Large intestine (tissue), 3 donors: ENCODE measurements at regions not wholly inside any gene's neighbourhood (a gene's known extent, or its start where the extent isn't known, plus 50 kb on each side); places are given as distances from the start of the nearest gene placed in this dataset.

ENCODE experiments used
- DNase-seq, 2 donors: peaks; one replicate each; pipeline versions ENCODE4 v3.0.0 to v3.0.0-alpha.2; 2013
- H3K27ac ChIP-seq: one replicate; pipeline ENCODE4 v1.5.1; 2013; ENCODE audit warnings: low read length
- H3K27me3 ChIP-seq: 2 replicates; pipeline ENCODE4 v1.6.1; 2013; ENCODE audit warnings: low read length; ENCODE audit not compliant: control insufficient read depth, insufficient read depth
- H3K36me3 ChIP-seq: 2 replicates; pipeline ENCODE4 v1.6.1; 2013; ENCODE audit warnings: low read length; ENCODE audit not compliant: control insufficient read depth, insufficient read depth
- H3K4me1 ChIP-seq: one replicate; pipeline ENCODE4 v1.6.1; 2013; ENCODE audit warnings: low read length; ENCODE audit not compliant: control insufficient read depth, insufficient read depth
- H3K4me3 ChIP-seq: one replicate; pipeline ENCODE4 v1.5.1; 2013; ENCODE audit warnings: low read length
- H3K9me3 ChIP-seq: one replicate; pipeline ENCODE4 v1.6.1; 2013; ENCODE audit warnings: mild to moderate bottlenecking, low read depth, low read length, moderate library complexity; ENCODE audit not compliant: control insufficient read depth
- WGBS: methylation state at CpG from one replicate; pipeline ENCODE4 v1.1.5; 2013; ENCODE audit warnings: low lambda C conversion rate; ENCODE audit not compliant: insufficient coverage; 5-methylcytosine and 5-hydroxymethylcytosine counted together

DNA sequence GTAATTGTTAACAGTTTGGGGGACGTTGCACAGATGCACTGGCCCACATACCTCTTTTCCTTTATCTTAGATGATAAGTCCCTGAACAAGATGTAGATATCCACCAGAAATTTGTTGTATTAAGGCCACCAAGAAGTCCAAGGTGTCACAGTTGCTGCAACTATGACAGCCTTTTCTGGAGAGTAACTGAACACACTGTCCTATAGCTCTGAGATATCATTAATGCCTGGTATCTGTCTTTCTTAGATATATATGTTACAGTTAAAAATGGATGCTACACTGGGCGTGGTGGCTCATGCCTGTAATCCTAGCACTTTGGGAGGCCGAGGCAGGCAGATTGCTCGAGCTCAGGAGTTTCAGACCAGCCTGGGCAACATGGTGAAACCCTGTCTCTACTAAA is 77.8 kb upstream of the PRDX4 start:
- H3K4me3 ChIP-seq = no peak overlapping the region
- no peaks in the 10 kb centered on the region for H3K36me3 ChIP-seq
- H3K27me3 ChIP-seq = no peaks in the 10 kb centered on the region
- H3K4me1 ChIP-seq = no peaks in the 10 kb centered on the region
- no peaks in the 10 kb centered on the region for H3K9me3 ChIP-seq
- no CpG with 5 or more reads among the region's 4 CpGs for WGBS
- H3K27ac ChIP-seq = no peak overlapping the region
- DNase-seq = no peak

DNA sequence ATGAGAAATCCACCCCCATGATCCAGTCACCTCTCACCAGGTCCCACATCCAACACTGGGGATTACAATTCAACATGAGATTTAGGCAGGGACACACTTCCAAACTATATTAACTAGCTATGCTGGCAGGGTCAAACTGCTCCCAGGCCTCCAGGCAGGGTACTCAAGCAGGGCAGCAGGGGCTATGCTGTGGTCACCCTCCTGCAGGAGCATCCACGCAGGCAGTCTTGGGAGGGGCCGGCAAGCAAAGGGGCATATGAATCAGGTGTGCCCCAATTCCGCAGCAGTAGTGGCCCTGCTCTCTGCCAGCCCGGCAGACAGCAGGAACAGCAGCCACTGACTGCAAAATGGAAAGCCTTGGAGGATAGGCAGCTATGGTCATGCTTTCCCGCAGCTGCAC is 74.6 kb upstream of the PRDX4 start:
- no peaks in the 10 kb centered on the region for H3K9me3 ChIP-seq
- no CpG with 5 or more reads among the region's 5 CpGs for WGBS

DNA sequence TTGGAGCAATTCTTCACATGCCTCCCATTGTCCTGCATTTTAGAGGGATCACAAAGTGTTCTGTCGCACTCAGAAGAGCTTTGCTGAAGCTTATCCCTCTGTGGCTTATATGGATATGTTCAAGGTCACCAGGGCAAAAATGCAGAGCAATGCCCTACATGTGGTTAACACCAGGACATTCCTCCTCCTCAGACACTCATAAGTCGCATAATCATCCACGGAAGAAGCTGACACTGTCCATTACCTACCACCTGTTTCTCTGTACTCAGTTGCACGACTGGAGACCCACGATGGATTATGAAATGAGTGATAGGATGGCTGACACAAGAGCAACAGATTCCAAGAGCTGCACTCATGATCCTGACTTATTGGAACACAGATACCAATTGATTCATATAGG is 68.7 kb upstream of the PRDX4 start:
- no peak overlapping the region for H3K4me3 ChIP-seq
- no peaks in the 10 kb centered on the region for H3K9me3 ChIP-seq
- H3K36me3 ChIP-seq = no peaks in the 10 kb centered on the region
- H3K27me3 ChIP-seq = no peaks in the 10 kb centered on the region
- WGBS = no CpG with 5 or more reads among the region's 5 CpGs
- H3K27ac ChIP-seq = peak overlapping the region; percentile 49
- peak in 1 of 2 donors; percentile 4 for DNase-seq
- peaks cover 5% of the 10 kb centered on the region for H3K4me1 ChIP-seq

More for the DNA sequence above, 74.6 kb upstream of the PRDX4 start:
- Histone ChIP-seq H3K27me3 (no peaks in the 10 kb centered on the region), H3K4me1 (no peaks in the 10 kb centered on the region), H3K4me3 (no peak overlapping the region), H3K27ac (no peak overlapping the region), H3K36me3 (no peaks in the 10 kb centered on the region)
- no peak for DNase-seq

DNA sequence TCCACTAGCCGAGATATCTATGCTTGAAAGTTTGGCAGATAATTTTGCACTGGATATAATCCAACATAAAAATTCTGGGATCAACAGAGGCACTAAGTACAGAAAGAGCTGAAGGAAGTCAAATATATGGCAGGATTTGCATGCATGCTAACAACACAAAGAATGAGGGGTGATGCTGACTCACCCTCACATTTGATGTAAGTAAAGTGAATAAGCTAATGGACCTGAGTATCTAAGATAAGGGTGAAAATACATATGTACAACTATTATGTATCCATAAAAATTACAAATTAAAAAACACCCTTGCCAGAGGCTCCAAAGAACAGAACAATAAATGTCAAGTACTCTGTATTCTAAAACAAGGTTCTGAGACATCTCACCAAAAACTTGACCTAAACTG is 63.8 kb upstream of the PRDX4 start:
- no peaks in the 10 kb centered on the region for H3K27me3 ChIP-seq
- H3K4me3 ChIP-seq = no peak overlapping the region
- DNase-seq = no peak
- no CpG with 5 or more reads among the region's 1 CpG for whole genome bisulfite sequencing
- H3K4me1 ChIP-seq = no peaks in the 10 kb centered on the region
- no peaks in the 10 kb centered on the region for H3K9me3 ChIP-seq
- no peaks in the 10 kb centered on the region for H3K36me3 ChIP-seq
- no peak overlapping the region for H3K27ac ChIP-seq

DNA sequence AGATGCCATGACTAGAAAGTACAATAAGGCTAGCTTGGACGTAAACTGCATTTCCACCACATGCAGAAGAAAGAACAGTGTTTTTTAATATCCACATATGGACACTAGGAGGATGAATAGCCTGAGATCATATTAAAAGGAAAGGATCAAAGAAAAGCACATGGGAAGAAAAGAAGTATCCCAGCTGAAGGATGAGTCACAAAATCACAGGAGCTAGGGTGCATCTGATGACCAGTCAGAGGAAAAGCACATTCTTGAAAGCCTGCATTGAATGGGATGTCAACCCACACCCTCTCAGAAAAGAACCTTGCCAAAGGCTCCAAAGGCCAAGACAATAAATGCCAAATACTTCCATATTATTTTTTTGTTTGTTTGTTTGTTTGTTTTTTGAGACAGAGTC is 56.8 kb upstream of the PRDX4 start:
- Histone ChIP-seq H3K4me3 (no peak overlapping the region), H3K27ac (no peak overlapping the region), H3K27me3 (no peaks in the 10 kb centered on the region), H3K36me3 (no peaks in the 10 kb centered on the region), H3K9me3 (no peaks in the 10 kb centered on the region), H3K4me1 (no peaks in the 10 kb centered on the region)
- DNase-seq = no peak
- WGBS = no CpG with 5 or more reads among the region's 1 CpG

DNA sequence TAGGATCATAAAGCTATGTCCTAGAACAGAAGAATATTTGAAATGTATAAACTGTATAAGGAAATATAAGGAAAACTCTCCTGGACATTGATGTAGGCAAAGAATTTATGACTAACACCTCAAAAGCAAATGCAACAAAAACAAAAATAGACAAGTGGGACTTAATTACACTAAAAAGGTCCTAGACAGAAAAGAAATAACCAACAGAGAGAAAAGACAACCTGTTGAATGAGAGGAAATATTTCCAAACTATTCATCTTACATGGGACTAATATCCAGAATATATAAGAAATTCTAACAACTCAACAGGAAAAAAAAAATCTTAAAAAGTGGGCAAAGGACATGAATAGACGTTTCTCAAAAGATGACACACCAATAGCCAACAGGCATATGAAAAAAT is 54.4 kb upstream of the PRDX4 start:
- no CpG with 5 or more reads among the region's 1 CpG for WGBS
- Histone ChIP-seq H3K9me3 (no peaks in the 10 kb centered on the region), H3K27me3 (no peaks in the 10 kb centered on the region), H3K27ac (no peak overlapping the region), H3K36me3 (no peaks in the 10 kb centered on the region), H3K4me3 (no peak overlapping the region), H3K4me1 (peaks cover 2% of the 10 kb centered on the region)
- DNase-seq = no peak

DNA sequence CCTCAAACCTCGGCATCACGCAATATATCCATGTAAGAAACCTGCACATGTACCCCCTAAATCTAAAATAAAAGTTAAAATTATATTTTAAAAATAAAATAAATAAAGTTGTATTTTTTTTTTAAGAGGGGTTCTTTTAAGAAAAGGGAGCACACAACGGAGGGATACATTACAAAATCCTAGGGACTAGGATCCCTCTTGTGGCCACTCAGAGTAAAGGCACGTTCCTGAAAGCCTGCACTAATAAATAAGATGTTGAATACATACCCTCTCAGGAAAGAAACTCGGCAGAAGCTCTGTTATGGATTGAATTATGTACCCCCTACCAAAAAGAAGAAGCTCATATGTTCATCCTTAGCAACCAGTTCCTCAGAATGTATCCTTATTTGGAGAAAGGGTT is 50.9 kb upstream of the PRDX4 start:
- no peaks in the 10 kb centered on the region for H3K9me3 ChIP-seq
- H3K4me3 ChIP-seq = no peak overlapping the region
- H3K4me1 ChIP-seq = peaks cover 3% of the 10 kb centered on the region
- H3K27ac ChIP-seq = no peak overlapping the region
- WGBS = 20% methylated on average over 1 of the region's 5 CpGs
- H3K36me3 ChIP-seq = no peaks in the 10 kb centered on the region
- H3K27me3 ChIP-seq = no peaks in the 10 kb centered on the region
- DNase-seq = no peak
